Head of caudate nucleus (tissue), 42 donors: ENCODE measurements at regions not wholly inside any gene's neighbourhood (a gene's known extent, or its start where the extent isn't known, plus 50 kb on each side); places are given as distances from the start of the nearest gene placed in this dataset.

Experiments used
- DNase-seq, 42 donors: peaks; one replicate each; pipeline versions ENCODE4 v3.0.0 to v3.0.0-alpha.2; 2020 to 2021; ENCODE audit warnings: mixed read lengths in 7 of 42
- intact Hi-C: fragments of 100-400 bp; cut with DNase I; formaldehyde crosslinking; loops from one replicate; pipeline ENCODE4 v1.15.0; 2022

GRCh38 chr1:94629259-94630181, 88.0 kb upstream of the F3 start:
- intact Hi-C loops = no loop called here

GRCh38 chr1:94628499-94628843, 86.9 kb upstream of the F3 start:
- DNase-seq = no peak
- intact Hi-C loops = no loop called here

More at GRCh38 chr1:94629259-94630181, 88.0 kb upstream of the F3 start:
- no peak for DNase-seq

- DNase-seq = no peak
- intact Hi-C loops = no loop called here
These were observed 86.4 kb upstream of the F3 start for GRCh38 chr1:94627771-94628498.

- DNase-seq = no peak
- intact Hi-C loops = no loop called here
These were observed 82.6 kb upstream of the F3 start for GRCh38 chr1:94624203-94624602.

GRCh38 chr1:94623560-94624148, 82.1 kb upstream of the F3 start:
- intact Hi-C loops = no loop called here
- DNase-seq = no peak

GRCh38 chr1:94622757-94623156, 81.2 kb upstream of the F3 start:
- intact Hi-C loops = no loop called here
- no peak for DNase-seq

GRCh38 chr1:94621802-94622201, 80.2 kb upstream of the F3 start:
- no peak for DNase-seq

GRCh38 chr1:94621395-94621794, 79.8 kb upstream of the F3 start:
- intact Hi-C loops = no loop called here
- DNase-seq = no peak

More at GRCh38 chr1:94621802-94622201, 80.2 kb upstream of the F3 start:
- intact Hi-C loops = no loop called here

GRCh38 chr1:94620345-94621031, 78.9 kb upstream of the F3 start:
- intact Hi-C loops = no loop called here
- DNase-seq = no peak

- intact Hi-C loops = no loop called here
- DNase-seq = no peak
These were observed 78.2 kb upstream of the F3 start for GRCh38 chr1:94619731-94620130.

- intact Hi-C loops = no loop called here
- DNase-seq = no peak
These were observed 76.6 kb upstream of the F3 start for GRCh38 chr1:94617957-94618739.

GRCh38 chr1:94617134-94617805, 75.7 kb upstream of the F3 start:
- no peak for DNase-seq
- intact Hi-C loops = no loop called here

GRCh38 chr1:94616506-94616905, 74.9 kb upstream of the F3 start:
- intact Hi-C loops = no loop called here
- no peak for DNase-seq

- intact Hi-C loops = no loop called here
- no peak for DNase-seq
These were observed 73.4 kb upstream of the F3 start for GRCh38 chr1:94614996-94615395.

GRCh38 chr1:94614168-94614815, 72.7 kb upstream of the F3 start:
- intact Hi-C loops = no loop called here
- DNase-seq = no peak

- intact Hi-C loops = no loop called here
- DNase-seq = no peak
These were observed 71.1 kb upstream of the F3 start for GRCh38 chr1:94612525-94613204.
